CD4-positive, alpha-beta T cell treated with Interleukin-4 for 4 hours (primary cell): ENCODE measurements at regions not wholly inside any gene's neighbourhood (a gene's known extent, or its start where the extent isn't known, plus 50 kb on each side); places are given as distances from the start of the nearest gene placed in this dataset.
"Not testable (repeated sequence)": the region's sequence is repeated elsewhere in the genome, so short reads cannot be mapped to it uniquely, and the experiment has no call there.

Source experiments
- DNase-seq: peaks from one replicate; pipeline ENCODE4 v3.0.0-alpha.2; 2020

- no peak for DNase-seq
Observed at GRCh38 chr18:56000041-56000440, 412.0 kb upstream of the TCF4 start.

GRCh38 chr18:55999641-56000040, 411.6 kb upstream of the TCF4 start:
- no peak for DNase-seq

GRCh38 chr18:55998801-55999385, 410.9 kb upstream of the TCF4 start:
- no peak for DNase-seq

DNA sequence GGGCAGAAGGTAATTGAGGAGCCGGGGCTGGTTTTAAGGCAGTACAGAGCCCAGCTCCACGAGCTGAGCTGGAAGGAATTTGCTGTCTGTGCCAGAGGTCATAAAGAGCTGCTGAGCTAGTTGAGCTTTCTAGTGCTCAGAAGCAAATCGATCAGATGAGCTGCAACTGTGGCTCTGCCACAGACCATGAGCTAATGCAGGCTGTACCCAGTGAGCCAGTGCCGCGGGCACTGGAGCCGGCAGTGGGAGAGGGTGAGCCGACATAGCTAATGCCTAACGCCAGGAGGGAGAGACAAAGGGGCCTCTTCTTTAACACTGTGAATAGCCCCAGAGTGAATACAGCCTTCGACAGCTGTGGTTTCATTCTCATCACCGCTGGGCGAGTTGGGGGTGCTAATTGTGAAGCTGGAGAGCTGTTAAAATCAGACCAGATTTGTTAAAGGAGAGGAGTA, 410.1 kb upstream of the TCF4 start:
- DNase-seq, result no peak

- DNase-seq, result no peak
Observed at GRCh38 chr18:55997151-55997561, 409.2 kb upstream of the TCF4 start.

DNA sequence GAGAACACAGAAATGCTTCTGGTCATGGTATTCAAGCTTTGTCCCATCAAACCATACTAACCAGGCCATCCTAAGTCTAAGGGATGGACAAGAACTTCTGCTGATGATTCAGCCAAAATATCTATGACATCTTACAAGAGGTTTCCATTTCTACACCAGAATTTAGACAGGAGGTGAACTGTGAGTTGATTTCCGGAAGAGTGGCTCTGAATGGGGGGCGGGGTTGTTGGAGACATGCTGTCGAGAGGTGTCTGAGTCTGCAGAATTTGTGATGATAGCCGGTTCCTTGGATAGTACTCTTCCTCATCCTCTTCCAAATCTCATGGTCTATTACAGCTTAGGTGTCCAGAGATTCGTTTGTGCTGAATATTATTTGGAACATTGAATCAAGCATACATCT, 408.7 kb upstream of the TCF4 start:
- DNase-seq, result no peak

DNA sequence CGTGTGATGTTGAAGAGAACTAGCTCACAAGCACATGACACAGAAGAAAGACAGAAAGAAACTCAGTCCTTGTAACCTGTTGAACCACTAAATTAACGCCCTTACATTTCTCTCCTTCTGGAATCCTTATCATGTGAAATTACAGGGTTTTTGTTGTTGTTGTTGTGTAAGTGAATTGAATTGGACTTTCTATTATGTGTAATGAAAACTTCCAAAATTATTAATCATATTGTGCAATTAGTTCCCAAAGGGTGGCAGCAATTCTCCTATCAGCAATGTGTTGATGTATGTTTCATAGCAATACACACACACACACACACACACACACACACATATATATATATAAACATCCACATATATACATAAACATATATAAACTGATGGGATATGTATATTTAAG, 402.2 kb upstream of the TCF4 start:
- DNase-seq, result no peak

- DNase-seq, result no peak
Observed at GRCh38 chr18:55988537-55988936, 400.5 kb upstream of the TCF4 start.

DNA sequence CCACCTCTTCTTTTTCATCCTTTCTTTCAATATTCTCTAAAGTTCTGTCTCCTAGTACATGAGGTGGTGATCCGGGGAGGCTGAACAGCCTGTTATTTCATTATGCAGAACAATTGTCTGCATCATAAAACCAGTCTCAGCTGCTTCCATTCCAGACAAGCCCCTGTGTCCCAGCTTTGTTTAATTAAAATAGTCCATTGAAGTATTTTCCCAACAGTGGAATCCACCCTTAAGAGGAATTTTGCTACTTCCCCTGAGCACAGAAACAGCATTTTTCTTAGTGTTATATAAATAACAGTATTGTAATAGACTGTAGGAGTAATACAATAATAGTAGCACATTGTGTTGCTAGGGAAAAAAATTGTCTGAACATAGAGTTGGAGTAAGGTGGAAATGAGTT, 395.4 kb upstream of the TCF4 start:
- no peak for DNase-seq

- no peak for DNase-seq
Observed at GRCh38 chr18:55982992-55983391, 395.0 kb upstream of the TCF4 start.

DNA sequence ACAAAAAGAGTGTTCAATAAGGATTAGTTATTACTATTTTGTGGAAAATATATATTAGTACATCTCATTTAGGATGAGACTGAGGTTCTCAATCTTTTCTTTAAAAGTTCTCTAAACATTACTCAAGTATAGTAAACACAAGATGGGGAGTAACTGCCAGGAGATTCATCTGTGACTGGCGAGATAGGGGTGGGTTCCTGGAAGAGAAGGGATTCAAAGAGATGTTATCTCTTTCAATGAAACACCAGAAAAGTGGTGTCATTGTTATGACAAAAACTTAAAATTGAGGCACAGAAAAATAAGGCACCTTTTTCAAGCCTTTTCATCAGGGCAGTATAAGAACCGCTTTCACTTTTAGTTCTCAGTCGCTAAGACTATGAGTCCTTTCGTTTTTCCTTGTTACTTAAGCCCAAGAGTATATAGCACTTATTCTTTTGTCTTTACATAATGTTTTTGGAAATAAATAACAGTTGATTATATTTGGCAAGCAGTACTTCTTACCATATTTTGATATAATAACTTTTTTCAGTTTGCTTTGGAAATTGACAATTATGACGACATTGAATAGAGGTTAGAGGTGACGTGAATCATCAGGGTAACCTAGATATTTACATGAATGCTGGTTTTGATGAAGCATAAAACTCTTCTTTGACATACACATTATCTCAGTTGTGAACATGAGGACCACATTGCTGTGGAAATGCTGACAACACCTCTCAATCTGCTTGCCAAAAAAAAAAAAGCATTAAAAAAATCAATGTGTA, 393.9 kb upstream of the TCF4 start:
- DNase-seq, result no peak

DNA sequence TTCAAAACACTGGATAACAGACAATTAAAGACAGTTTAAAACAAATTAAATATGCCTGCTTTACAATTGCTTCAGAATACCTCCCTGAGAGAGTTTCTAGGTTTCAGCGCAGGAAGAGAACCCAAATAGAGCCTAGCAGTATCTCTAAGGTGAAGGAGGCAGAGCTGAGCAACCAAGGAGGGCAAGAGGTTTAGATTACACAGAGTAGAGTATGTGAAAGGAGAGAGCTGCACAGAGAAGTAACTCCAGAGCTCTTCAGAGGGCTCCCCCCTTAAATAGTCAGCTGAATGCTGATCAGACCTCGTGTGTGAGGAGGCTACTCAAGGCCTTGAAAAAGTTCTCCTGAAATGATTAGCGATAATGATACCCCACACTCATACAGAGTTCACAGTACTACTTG, 386.5 kb upstream of the TCF4 start:
- no peak for DNase-seq

DNA sequence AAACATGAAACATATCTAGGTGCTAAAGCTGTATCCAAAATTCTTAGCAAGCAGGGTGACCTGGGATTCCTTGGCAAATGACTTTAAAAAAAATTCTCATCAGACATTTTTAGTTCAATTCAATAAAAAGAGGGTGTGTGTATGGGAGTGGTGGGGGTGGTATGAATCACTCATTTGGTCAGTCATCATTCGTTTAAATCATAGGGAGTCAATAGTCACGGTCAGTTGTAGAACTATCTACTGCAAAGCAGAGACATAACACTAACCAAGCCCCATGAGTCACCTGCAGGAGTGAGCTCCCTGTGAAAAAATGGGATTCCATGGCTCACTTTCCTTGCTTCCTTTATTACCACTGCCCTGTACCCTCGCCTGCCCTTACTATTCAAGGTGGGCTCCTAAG, 380.6 kb upstream of the TCF4 start:
- no peak for DNase-seq

DNA sequence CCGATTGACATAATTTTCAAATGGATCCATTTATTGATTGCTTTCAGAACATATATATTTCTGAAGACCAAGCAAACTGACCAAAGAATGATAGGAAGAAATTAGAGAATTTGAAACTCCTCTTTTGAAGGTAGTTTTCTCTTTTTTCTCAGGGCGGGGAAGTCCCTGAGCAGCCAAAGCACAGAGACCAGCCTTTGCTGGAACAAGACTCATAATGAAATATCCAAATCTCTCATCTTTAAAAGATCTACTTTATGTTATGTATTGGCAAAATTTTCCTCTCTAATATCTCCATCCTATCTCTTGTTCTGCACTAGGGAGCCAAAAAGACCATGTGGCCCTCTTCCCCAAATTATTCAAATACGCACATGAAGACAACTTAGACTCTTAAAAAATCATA, 379.0 kb upstream of the TCF4 start:
- DNase-seq, result no peak

GRCh38 chr18:55964171-55964570, 376.2 kb upstream of the TCF4 start:
- DNase-seq, result no peak

- no peak for DNase-seq
Observed at GRCh38 chr18:55953326-55953725, 365.3 kb upstream of the TCF4 start.

DNA sequence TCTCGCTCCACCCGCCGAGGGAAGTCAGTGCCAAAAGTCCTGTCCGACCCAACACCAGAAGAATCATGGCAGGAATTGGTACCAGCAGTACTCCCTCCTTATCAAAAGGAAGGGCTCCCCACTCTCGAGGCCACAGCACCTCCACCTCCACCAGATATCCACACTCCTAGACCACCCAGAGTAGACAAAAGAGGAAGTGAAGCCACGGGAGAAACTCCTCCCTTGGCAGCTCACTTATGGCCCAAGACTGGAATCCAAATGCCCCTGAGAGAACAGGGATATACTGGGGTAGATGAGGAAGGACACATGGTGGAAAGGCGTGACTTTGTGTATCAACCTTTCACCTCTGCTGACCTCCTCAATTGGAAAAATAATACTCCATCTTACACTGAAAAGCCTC, 363.7 kb upstream of the TCF4 start:
- DNase-seq, result not testable (repeated sequence)

DNA sequence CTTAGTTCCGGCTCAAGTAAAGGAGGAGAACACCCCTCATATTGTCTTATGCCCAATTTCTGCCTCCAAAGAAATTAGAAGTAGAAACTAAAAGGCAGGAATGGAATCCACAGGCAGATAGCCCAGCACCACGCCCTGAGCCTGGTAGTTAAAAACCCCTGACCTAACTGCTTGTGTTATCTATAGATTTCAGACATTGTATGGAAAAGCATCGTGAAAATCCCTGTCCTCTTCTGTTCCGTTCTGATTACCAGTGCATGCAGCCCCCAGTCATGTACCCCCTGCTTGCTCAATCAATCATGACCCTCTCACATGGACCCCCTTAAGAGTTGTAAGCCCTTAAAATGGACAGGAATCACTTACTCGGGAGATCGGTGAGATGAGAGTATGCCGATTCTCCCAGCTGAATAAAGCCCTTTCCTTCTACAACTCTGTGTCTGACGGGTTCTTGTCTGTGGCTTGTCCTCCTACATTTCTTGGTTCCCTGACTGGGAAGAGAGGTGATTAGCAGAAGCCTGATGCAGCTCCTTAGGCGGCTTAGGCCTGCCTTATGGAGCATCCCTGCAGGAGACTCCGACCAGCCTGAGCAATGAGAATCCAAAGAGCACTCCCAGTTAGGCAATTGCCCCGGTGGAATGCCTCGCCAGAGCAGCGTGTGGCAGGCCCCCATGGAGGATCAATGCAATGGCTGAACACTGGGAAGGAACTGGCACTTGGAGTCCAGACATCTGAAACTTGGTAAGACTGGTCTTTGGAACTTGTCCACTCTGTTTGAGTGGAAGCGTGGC, 362.6 kb upstream of the TCF4 start:
- DNase-seq, result no peak

DNA sequence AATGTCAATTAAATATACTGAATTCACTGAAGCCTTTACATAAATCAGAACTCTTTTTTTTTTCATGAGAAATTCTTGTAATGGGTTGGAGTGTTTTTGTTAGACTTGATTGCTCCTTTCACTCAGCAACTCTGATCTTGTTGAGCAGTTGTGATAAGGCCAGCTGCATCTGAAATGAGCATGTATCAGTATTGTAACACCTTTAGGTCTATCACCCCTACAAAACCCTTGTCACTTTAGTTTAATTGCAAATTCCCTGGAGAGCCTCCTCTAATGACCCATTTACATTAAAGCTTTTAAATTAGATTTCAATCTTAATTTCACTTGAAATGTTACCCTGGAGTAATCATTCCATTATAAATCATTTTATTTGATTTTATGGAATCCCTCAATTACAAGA, 346.8 kb upstream of the TCF4 start:
- no peak for DNase-seq

DNA sequence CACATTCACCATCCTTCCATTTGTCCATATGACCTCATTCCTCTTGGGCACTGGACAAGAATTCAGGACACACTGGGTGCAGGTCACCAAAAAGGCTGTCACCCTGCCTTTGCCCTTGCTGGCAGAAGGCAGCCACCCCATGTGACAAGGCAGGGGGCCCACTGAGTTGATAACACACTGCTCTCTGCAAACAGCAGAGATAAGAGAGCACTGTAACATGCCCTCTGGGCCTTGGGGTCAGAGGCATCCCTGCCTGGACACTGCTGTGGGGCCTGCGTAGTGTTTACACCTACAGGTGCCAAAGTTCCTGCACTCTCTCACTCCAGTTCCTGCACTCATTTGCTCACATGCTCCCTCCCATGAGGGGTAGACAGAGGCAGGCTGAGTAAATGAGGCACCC, 344.7 kb upstream of the TCF4 start:
- DNase-seq, result no peak

GRCh38 chr18:55927831-55928230, 339.8 kb upstream of the TCF4 start:
- DNase-seq, result no peak

GRCh38 chr18:55925772-55926171, 337.8 kb upstream of the TCF4 start:
- no peak for DNase-seq

GRCh38 chr18:55920063-55920462, 332.1 kb upstream of the TCF4 start:
- DNase-seq, result no peak

GRCh38 chr18:55918444-55918843, 330.5 kb upstream of the TCF4 start:
- DNase-seq, result no peak
